ENCODE measurements at regions not wholly inside any gene's neighbourhood (a gene's known extent, or its start where the extent isn't known, plus 50 kb on each side); places are given as distances from the start of the nearest gene placed in this dataset.
"Not testable (repeated sequence)": the region's sequence is repeated elsewhere in the genome, so short reads cannot be mapped to it uniquely, and the experiment has no call there.

GRCh38 chr3:177461765-177462164 lies 264.5 kb upstream of the TBL1XR1 start:
- TF ChIP-seq CTCF (conservative IDR thresholded peaks at IDR 0.05; ENCODE audit: low read depth, low read length) = no peak
- H3K4me3 ChIP-seq (ENCODE audit: low read length) = no peak overlapping the region
- no peak for DNase-seq (ENCODE audit: low read depth)

GRCh38 chr3:177463341-177463740 lies 266.1 kb upstream of the TBL1XR1 start:
- not testable (repeated sequence) for H3K4me3 ChIP-seq (ENCODE audit: low read length); DNase-seq (ENCODE audit: low read depth)

- DNase-seq (ENCODE audit: low read depth) = no peak
- no peak for TF ChIP-seq CTCF (conservative IDR thresholded peaks at IDR 0.05; ENCODE audit: low read depth, low read length)
- no peak overlapping the region for H3K4me3 ChIP-seq (ENCODE audit: low read length)
These were observed 266.6 kb upstream of the TBL1XR1 start for GRCh38 chr3:177463863-177464262.

GRCh38 chr3:177464392-177465256 lies 267.3 kb upstream of the TBL1XR1 start:
- no peak for TF ChIP-seq CTCF (conservative IDR thresholded peaks at IDR 0.05; ENCODE audit: low read depth, low read length)
- H3K4me3 ChIP-seq (ENCODE audit: low read length) = no peak overlapping the region
- DNase-seq (ENCODE audit: low read depth) = no peak

GRCh38 chr3:177465257-177465642 lies 268.0 kb upstream of the TBL1XR1 start:
- no peak for TF ChIP-seq CTCF (conservative IDR thresholded peaks at IDR 0.05; ENCODE audit: low read depth, low read length)
- no peak for DNase-seq (ENCODE audit: low read depth)
- no peak overlapping the region for H3K4me3 ChIP-seq (ENCODE audit: low read length)

- no peak for TF ChIP-seq CTCF (conservative IDR thresholded peaks at IDR 0.05; ENCODE audit: low read depth, low read length)
- no peak overlapping the region for H3K4me3 ChIP-seq (ENCODE audit: low read length)
- no peak for DNase-seq (ENCODE audit: low read depth)
These were observed 268.8 kb upstream of the TBL1XR1 start for GRCh38 chr3:177466074-177466473.

- not testable (repeated sequence) for DNase-seq (ENCODE audit: low read depth); H3K4me3 ChIP-seq (ENCODE audit: low read length)
These were observed 269.3 kb upstream of the TBL1XR1 start for GRCh38 chr3:177466622-177467021.

- H3K4me3 ChIP-seq (ENCODE audit: low read length) = no peak overlapping the region
- no peak for TF ChIP-seq CTCF (conservative IDR thresholded peaks at IDR 0.05; ENCODE audit: low read depth, low read length)
- DNase-seq (ENCODE audit: low read depth) = no peak
These were observed 270.1 kb upstream of the TBL1XR1 start for GRCh38 chr3:177467247-177467985.
